ENCODE measurements at regions not wholly inside any gene's neighbourhood (a gene's known extent, or its start where the extent isn't known, plus 50 kb on each side); places are given as distances from the start of the nearest gene placed in this dataset.

- TF ChIP-seq CTCF (IDR thresholded peaks at IDR 0.05; ENCODE audit: low read length) (no peak), EZH2phosphoT487 (IDR thresholded peaks at IDR 0.05; ENCODE audit: low read length) (no peak), EZH2 (optimal IDR thresholded peaks at IDR 0.05; ENCODE audit: low read depth, low read length) (no peak)
Observed at GRCh38 chr1:67514786-67515185, 84.6 kb upstream of the SERBP1 start.

Measured in MM.1S (cell line).